GM21619 (cell line): ENCODE measurements at regions not wholly inside any gene's neighbourhood (a gene's known extent, or its start where the extent isn't known, plus 50 kb on each side); places are given as distances from the start of the nearest gene placed in this dataset.
"Not testable (repeated sequence)": the region's sequence is repeated elsewhere in the genome, so short reads cannot be mapped to it uniquely, and the experiment has no call there.

ENCODE experiments used
- ATAC-seq: cut with Tn5 transposase; IDR thresholded peaks from one replicate; pipeline ENCODE4 v1.9.1; 2021; ENCODE audit not compliant: unreplicated experiment

DNA sequence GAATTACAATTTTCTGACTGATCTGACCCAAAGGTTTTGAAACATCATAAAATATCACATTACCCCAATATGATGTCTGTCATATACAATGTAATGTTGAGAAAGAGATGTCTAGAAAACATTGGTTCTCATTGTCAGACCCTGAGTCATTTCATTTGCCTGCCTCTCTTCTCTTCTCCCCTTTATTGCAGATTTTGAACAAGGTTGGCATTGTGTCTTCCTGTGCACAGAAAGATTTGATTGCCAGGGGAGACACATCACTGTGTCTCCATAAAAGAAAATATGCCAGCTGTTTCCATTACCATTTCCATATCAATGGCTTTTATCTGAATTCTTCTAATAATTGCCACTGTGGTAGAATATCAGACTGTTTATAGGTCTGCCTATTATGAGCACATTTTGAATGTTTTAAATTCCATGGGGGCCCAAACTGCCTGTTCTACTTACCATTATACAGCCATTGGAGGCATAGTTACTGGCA is 65.6 kb downstream of the IFI44 start:
- no peak for ATAC-seq

DNA sequence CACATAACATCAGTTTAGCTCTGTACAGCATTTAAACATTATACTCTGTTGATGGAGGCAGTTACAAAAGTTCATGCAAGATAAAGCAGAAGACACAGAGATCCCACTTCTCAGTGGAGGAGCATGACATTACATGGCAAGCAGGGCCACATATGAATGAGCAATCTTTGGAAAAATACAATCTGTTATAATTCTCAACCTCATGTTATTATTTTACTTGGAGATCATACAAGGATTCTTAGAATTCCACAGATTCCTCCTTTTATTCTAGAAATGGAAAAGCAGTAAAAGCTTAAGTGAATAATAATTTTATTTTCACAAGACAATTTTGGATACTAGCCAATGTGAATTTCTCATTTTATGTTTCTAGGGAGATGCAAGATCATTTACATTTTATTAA is 66.6 kb downstream of the IFI44 start:
- ATAC-seq, result no peak

DNA sequence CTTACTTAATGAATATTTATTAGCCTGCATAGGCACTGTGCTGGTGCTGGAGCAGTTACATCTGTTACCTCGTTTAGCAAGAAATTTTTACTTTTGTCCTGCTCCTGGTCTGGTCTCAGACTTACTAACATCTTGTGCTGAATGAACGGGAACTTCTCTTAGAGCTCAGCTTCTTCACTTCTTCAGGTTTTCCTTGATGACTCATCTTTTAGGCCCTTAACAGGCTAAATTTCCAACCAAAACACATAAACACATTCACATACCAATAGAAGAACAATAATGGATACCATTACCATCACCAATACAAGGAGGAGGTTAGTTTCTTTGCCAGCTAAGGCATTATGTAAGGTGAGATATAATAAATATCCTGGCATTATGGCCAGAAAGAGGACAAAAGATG is 68.9 kb downstream of the IFI44 start:
- ATAC-seq, result no peak

DNA sequence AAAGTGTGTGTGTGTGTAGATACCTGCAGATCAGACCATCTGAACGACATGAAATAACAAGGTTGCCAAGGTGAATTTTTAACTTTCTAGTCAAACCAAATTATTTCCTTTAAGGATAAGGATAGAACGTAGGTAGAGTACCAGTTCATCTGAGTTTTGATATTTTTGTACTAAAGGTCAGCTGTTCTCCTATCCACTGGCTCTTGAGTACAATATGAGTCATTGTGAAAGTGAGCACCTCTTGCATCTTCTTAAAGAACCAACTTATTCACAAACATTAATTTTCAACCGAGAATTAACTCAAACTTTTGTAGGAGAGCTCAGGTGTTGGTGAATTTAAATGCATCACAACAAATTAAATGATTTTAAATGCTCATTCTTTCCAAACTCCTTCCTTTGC is 71.5 kb downstream of the IFI44 start:
- ATAC-seq, result peak; percentile 71

DNA sequence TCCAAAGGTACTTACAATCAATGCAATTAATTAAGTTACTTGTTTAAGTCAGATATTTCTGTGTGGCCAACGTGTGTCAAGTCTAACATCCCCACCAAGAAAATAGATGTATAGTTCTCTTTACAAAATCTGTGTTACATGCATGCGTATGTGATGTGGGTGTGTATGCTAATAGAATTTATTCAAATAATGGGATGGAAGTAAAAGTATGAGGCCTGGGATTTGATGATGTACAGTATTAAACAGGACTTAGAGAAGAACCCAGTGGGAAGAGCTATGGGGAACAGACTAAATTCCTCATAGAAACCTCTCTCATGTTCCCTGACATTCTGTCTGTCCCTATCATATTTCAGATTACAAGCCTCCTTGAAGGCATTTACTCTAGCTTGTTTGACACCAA is 72.5 kb downstream of the IFI44 start:
- no peak for ATAC-seq

DNA sequence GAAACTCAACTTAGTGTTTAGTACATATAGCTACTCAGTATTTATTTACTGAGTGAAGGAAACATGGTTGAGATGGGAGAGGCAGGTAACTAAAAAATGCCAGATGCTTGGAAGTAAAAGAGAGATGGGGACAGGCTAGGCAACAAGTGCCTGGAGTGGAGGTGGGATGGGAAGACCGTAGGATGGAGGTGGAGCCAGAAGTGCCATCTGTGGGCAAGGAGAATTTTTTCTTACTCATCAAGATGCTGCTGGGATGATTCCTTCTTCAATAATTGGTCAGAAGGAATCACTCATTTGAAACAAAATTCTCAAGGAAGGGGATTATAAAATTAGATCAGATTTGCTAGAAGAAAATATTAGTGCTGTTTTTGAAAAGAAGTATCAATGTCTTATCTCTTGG is 72.9 kb downstream of the IFI44 start:
- no peak for ATAC-seq

DNA sequence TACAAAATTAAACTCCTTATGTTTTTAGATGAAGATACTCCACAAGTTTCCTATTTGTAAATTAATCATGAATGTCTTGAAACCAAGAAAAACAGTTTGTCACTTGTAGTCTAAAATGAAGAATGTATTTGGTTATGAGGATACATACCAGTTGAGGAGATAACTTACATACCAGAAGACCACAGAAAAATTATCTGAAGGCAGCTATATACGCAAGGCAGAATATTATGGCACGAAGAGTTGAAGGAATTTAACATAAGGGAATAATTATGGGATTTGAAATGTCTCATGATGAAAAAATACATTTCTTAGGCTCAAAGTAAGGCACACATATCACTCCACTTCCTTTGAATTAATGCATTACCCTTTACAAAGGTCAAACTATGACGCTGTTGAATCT is 73.3 kb downstream of the IFI44 start:
- ATAC-seq, result no peak

DNA sequence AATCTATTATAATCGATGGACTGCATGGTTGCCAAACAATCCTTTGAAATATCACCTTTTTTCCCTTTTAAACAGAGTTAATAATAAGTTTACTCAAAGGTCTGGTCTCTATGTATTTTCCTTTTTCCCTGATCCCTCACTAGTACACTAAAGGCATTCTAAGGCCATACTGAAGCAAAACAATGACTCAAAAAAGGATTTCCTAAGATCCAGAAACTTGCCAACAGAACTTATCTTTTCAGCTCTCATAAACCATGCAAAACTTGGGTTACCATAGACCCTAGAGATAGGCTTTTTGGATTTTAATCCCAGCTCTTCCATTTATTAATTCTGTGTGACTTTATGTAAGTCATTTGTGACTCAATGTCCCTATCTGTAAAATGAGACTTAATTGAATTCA is 77.1 kb downstream of the IFI44 start:
- ATAC-seq, result no peak

DNA sequence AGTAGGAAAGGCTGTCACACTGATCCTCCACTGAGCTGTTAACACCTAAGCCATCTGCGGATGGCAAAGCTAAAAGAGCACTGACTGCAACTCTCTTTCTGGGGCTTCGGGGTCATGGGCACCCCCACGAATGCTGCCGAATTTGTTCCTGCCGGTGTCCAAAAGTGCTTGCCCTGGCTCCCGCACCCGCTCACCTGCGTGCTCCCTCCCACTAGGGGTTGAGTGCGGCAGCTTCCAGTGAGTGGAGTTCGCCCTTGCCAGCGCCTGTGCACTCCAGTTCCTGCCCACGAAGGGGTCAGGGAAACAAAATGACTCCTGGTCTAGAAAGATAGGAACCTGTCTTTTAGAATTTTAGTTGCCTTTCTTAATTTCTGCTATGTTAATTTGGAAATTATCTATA is 78.7 kb downstream of the IFI44 start:
- ATAC-seq, result no peak

DNA sequence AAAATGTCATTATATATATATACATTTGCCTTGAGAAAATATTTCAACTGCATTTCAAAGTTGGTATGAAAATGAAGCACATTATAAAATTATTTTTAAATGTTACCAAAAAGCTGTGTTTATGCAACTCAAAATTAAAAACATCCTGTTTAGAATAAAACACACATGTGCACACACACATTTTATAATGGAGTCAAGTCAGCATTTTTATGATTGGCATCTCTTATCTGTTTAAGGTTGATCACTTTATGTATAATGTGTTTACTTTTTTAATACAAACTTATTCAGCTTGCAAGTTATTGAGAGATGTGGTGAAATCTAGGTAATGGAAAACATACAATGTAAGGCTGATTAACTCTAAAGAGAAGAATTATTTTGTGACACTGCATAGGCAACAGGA is 80.4 kb downstream of the IFI44 start:
- no peak for ATAC-seq

DNA sequence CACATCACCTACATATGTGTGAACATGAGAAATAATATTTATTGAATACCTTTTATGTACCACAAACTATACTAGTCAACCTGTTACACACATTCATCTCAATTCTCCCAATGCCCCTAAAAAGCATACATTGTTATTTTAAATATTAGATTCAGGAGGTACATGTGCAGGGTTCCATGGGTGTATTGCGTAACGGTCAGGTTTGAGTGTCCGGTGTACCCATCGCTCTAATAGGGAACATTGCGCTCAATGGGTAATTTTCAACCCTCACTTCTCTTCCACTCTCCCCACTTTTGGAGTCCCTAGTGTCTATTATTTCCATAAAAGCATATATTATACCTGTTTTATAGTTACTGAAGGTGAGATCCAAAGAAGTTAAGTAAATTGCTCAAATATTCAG is 82.0 kb downstream of the IFI44 start:
- no peak for ATAC-seq

DNA sequence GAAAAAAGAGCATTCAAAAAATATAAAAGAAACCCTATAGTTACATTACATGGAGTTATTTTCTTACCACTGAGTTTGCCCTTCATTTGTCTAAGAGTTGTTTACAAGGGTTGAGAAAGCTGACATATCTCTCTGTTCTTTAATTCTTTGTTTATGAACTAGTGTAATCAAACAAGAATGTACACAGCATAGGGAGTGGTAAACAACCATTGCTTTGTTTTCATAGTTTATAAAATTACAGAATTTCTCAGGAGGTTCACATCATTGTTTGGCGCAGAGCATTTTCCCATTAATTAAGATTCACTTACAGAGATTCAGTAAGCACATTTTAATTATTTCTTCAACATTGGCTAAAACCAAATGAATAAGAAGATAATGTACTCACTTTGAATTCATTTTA is 87.6 kb downstream of the IFI44 start:
- no peak for ATAC-seq

DNA sequence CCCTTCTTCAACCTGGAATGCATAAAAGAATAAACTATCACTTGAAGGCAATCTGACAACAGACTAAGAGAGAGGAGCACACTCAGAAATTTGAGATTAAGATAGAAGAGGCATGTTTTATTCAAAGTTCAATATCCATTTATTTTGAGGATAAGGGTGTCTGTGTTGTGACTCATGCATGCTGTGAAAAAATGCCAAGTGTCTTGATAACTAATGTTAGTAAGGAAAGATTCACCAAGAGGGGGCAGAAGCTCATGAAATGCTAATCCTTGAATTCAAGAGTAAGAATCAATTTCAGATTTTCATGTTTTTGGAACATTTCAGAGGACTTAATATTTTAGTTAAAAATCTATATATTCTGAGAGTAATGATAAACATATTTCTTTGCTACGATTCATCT is 94.0 kb downstream of the IFI44 start:
- no peak for ATAC-seq

DNA sequence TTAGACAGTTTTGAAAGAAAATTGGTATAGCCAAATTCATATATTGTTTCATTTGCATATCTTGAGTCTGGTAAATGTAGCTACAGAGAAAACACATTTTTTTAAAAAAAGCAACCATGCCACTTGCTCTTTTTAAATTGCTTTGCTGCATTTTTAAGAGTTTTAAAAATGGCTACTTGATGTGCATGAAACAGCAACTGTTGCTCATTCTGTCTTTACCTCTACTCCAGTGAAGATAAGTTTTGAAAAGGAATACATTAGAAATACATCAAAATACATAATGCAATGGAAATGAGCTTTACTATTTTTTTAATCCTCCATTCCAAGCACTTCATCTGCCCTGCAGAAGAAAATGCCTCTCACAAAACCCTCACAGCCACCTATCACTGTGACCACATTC is 95.5 kb downstream of the IFI44 start:
- no peak for ATAC-seq

DNA sequence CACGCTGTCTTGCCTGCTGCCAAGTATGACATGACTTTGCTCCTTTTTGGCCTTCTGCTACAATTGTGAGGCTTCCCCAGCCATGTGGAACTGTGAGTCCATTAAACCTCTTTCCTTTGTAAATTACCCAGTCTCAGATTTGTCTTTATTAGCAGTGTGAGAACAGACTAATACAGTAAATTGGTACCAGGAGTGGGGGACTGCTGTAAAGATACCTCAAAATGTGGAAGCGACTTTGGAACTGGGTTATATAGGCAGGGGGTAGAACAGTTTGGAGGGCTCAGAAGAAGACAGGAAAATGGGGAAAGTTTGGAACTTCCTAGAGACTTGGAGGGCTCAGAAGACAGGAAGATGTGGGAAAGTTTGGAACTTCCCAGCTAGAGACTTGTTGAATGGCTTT is 104.0 kb downstream of the IFI44 start:
- not testable (repeated sequence) for ATAC-seq

DNA sequence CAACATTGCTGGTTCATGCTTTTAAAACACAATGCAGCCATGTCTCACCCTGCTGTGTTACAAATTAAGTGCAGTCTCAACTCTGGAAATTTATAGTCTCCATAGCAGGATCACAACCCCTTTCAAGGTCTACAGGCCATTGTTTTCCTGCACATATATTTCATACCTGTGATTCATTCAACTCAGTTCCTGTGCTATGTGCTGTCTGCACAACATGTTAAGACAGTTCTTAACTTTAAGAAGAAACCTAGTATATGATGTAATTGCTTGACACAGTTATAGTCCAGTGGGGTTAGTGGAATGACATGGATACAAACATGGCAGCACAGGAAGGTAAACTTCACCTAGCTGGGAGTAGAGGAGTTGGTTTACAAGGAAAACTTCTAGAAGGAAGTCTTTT is 106.4 kb downstream of the IFI44 start:
- no peak for ATAC-seq

DNA sequence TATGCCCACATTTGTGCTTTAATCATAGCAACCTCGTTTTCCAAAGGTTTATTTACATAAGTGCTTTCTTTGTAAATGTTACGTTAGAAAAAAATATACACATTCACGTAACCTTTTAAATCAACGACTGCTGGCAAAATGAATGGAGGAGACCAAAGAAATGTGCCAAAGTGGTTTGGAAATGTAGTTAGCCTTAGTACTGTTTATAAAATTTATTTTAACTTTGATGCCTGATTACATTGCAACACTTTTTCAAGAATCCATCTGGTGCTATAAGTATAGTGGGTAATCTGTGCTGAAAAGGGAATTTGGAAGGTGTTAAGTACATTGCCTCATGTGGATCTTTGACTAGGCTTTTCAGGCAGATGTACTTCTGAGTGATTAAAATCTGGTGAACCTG is 108.9 kb downstream of the IFI44 start:
- ATAC-seq, result no peak

DNA sequence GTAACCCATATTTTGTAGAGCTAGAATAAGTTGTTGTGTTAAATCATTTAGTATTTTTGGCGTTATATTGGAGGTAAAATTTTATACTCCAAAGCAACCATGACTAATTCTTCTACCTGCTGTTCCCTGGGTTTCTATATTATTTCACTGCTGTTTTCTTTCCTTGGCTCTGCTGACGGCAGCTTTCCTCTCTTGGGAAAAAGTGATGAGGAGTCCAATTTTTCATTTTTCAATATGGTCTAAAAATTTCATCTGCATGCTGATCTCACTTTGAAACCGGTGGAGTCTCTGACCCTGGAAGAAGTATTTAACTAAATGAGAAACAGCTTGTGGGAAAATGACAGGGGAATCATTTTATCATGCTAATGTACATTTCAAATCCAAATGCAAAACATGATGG is 110.2 kb downstream of the IFI44 start:
- ATAC-seq, result no peak

DNA sequence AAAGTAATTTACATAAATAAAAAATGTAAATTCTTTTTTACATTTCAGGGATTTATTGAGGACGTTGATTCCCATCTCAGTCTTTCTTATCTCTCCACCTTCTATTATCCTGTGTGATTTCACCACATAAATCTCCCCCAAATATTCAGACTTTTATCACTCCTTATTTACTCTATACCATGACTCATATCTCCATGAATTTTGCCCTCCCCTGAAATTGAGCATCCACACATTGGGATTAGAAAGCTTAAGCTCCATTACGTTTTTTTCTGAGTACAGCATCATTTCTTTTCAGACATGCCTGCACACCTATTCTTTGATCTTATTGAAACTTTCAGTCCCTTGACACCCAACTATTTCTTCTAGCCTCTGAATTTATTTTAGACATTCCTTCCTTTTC is 111.2 kb downstream of the IFI44 start:
- no peak for ATAC-seq

DNA sequence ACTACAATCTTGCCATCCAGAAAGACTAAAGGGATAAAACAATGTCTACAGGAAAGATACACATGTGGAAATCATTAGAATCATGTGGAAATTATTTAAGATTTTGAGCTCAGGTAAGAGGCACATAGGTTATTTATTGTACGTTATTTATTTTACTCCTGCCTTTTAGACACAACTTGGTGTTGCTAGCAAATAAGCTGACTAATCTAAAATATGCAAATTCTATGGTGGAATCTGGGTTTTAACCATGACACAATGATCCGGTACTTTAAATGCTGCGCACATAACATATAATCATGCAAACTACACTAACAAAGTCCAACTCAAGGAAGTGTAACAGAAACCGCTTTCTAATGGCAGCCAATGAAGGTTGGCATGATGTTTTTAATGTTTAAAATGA is 112.5 kb downstream of the IFI44 start:
- ATAC-seq, result no peak

DNA sequence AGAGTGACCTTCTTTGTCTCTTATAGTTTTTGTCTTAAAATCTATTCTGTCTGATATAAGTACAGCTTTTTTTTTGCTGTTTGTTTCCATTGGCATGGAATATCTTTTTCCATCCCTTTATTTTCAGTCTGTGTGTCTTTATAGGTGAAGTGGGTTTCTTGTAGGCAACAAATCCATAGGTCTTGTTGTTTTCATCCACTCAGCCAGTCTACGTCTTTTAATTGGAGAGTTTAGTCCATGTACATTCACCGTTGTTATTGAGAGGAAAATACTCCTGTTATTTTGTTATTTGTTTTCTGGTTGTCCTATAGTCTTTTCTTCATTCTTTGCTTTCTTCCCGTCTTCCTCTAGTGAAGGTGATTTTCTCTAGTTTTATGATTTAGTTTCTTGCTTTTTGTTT is 115.9 kb downstream of the IFI44 start:
- ATAC-seq, result no peak

DNA sequence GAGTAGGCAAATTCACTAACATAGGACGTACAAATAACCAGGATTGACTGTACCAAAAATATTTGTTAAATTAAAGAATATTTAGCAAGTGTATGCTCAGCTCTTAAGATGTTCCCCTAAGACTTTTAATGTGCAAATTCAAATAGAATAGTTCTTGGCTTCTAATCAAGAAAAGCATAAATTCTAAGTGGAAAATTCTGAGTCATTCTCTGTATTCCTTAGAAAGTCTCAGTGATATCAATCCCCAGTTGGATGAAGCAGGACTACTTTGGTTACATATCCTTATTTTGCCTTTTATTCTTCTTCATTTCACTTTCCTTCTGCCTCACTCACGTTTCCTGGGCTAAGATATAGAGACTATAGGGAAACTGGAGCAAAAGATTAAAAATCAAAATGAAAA is 130.2 kb downstream of the IFI44 start:
- no peak for ATAC-seq

DNA sequence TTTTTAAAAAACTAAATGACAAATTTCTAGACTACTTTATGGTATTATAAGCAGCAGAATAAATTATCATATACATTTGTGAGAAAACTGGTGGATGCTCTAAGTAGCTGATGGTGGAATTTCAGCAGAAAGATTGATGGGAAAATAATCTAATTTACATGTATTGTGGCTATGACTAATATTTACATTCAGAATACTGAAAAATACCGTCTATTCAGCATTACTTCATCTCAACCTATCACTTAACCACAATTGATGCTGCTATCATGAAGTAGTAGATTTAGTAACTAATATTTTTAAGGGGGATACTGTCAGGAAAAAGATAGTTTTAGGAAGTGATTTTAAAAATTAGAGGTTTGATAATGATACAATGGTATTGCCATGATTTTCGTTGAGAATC is 137.9 kb downstream of the IFI44 start:
- no peak for ATAC-seq

DNA sequence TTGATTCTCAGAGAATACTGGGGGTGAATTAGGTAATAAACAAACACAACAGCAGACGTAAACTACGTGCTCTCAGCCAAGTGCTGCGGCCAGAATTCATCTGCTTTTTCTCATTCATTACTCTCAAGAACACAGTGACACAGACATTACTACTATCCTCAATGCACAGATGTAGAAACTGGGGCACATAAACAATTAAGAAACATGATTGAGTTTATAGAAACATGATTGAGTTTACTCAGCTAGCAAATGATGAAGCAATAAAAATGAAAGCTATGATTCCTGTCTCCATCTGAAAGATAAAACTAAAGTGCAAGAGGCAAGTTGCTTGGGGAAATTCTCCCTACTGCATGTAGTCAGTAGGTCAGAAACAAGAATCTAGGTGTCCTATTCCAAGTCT is 140.5 kb downstream of the IFI44 start:
- no peak for ATAC-seq
